NCI-H2107 treated with DMSO at 0.1 percent for 48 hours (cell line): ENCODE measurements at regions not wholly inside any gene's neighbourhood (a gene's known extent, or its start where the extent isn't known, plus 50 kb on each side); places are given as distances from the start of the nearest gene placed in this dataset.

Experiments
- DNase-seq: peaks from one replicate; lab custom pipeline; 2025; ENCODE audit not compliant: unreplicated experiment; lab: John Stamatoyannopoulos, UW

GRCh38 chr13:107231944-107232343 is 664.0 kb upstream of the ARGLU1 start:
- DNase-seq = no peak

- no peak for DNase-seq
These were observed 655.9 kb upstream of the ARGLU1 start for GRCh38 chr13:107223867-107224266.

DNA sequence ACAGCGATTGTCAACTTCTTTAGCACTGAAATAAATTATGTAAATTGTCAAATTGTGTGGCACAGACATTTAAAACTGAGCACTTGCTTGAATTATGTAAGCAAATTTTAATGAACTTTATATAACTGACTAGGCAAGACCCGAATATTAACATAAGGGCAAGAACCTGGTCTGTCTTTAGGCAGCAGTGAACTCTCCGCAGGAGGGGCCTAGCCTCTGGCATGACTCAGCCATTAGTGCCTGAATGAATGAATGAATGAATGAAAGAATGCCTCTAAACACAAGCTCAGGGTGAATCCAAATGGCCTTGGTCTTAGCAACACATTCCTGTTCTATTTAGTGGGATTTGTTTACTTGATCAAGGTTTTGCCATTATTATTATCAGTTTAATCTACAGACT is 654.7 kb upstream of the ARGLU1 start:
- DNase-seq = no peak

- DNase-seq = no peak
These were observed 652.3 kb upstream of the ARGLU1 start for GRCh38 chr13:107220245-107220644.

DNA sequence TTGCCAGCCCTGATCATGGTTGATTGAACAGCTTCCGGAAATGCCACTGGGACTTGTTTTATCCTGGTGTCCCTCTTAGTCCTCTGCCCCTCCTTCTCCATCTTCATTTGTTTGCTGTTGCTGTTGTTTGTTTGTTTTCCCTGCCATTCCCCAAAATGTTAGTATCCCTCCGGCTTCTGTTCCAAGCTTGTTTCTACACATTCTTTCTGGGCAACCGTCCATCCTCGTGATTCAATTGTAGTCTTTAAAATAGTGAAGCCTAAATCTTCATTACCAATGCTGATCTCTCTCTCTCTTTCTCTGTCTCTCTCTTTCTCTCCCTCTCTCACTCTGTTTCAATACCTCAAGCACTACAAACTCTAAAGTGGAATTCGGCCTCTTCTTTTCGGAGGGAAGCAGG is 649.3 kb upstream of the ARGLU1 start:
- peak; percentile 54 for DNase-seq

- no peak for DNase-seq
These were observed 648.3 kb upstream of the ARGLU1 start for GRCh38 chr13:107216046-107216755.

- DNase-seq = peak; percentile 96
These were observed 643.1 kb upstream of the ARGLU1 start for GRCh38 chr13:107211073-107211472.

- DNase-seq = peak; percentile 100
These were observed 642.7 kb upstream of the ARGLU1 start for GRCh38 chr13:107210723-107211030.

DNA sequence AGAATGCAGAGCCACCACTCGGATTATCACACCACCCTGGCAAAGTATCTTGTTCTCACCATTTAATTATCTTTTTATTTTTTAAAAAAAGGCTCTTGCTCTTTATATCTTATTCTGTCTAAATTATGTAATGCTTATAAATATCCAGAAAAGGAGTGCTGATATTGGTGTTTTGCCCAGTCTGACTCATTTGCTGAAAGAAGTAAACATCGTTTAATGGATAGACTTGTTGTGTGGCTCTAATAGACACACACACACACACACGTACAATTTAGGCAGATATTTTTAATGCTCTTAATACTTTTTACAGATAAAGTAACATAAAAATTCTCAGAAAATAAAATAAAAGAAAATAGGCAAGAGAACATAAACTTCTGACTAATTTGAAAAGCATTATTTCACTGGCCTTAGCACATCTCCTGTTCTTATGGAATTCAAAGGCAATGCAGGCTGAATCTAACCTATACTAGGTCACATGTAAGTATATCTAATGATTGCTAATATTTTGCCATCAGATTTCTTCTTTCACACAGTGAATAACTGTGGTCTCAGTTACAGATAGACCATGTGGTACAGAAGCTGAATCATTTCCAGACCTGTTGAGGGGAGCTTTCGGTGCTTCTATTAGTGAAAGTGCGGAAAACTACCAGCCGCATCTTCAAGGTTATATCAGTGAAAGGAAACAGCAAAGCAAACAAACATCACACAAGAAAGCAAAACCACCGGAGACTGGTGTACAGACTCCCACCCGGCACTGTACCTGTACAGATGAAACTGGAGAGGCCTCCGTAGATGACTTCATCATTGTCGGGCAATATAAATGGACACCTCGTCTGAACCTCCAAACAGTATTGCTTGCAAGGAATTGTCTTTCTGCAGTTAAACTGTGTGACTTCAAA is 642.1 kb upstream of the ARGLU1 start:
- DNase-seq = peak; percentile 100

GRCh38 chr13:107208889-107209288 is 641.0 kb upstream of the ARGLU1 start:
- DNase-seq = no peak

- DNase-seq = peak; percentile 42
These were observed 637.6 kb upstream of the ARGLU1 start for GRCh38 chr13:107205318-107206104.

GRCh38 chr13:107203146-107203847 is 635.4 kb upstream of the ARGLU1 start:
- no peak for DNase-seq

- no peak for DNase-seq
These were observed 634.6 kb upstream of the ARGLU1 start for GRCh38 chr13:107202371-107203023.

DNA sequence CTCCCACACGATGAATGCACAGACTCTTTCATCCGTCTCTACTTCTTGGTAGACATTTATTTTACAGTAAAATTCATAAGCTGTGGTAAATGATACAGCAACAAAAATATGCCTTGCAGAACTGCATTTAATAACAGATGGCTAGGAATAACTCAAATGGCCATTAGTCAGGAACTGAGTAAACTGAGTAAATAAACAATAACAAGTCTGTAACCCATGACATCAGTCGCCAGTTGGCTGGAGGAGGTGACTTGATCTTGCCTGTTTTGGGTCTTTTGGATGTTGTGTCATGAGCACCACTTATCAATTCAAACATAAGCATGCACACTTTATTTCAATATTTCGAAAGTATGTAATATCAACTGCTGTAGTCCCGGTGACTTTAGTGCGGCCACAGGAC is 632.6 kb upstream of the ARGLU1 start:
- no peak for DNase-seq

DNA sequence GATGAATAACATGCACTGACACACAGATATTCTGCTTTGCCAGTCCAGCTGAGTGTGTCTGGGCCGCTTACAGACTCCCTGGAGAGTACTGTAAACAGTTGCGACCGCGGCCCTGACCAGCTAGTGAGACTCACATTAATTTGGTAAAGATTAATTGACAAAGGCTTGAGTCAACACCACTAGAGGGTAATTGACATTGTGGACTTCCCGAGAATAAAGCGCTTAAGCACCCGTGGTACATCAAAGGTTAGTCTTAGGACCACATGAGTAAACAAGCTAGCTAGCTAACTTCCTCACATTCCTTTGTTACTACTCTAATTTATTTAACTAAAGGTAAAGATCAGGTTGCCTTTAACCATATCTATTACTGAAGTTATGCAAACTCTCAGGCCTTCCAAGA is 624.4 kb upstream of the ARGLU1 start:
- no peak for DNase-seq

DNA sequence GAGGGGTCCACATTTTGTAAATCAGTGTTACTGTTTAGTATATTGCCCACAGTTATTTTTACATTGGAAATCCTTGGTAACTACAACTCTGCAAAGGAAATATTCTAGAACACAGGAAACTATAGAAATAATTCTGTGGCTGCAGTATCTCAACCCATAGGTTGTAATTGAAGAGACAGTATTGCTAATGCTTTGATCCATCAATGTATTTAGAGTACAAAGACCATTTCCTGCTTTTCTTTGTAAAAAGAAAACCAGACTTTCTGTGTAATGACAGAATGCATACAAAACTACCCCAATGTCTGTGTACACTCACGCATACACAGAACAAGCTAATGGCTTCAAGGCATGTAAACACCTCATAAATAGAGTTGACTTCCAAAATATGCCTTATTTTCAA is 622.1 kb upstream of the ARGLU1 start:
- DNase-seq = no peak

DNA sequence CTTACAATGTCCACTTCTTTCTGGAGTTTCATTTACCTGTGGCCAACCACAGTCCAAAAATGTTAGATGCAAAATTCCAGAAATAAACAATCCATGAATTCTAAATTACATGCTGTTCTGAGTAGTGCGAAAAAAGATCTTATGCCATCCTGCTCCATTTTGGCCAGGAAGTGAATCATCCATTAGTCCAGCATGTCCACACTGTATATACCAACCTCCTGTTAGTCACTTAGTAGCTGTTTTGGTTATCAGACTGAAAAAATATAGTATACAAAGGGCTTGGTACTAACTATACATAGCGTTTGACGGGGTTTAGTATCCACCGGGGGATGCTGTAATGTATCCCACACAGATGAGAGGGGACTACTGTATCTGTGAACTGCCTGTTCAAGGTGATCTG is 618.0 kb upstream of the ARGLU1 start:
- DNase-seq = no peak

GRCh38 chr13:107170270-107170931 is 602.5 kb upstream of the ARGLU1 start:
- DNase-seq = no peak

GRCh38 chr13:107157271-107157670 is 589.3 kb upstream of the ARGLU1 start:
- no peak for DNase-seq

GRCh38 chr13:107144432-107144831 is 576.5 kb upstream of the ARGLU1 start:
- no peak for DNase-seq
